COLO668 (cell line): ENCODE measurements at regions not wholly inside any gene's neighbourhood (a gene's known extent, or its start where the extent isn't known, plus 50 kb on each side); places are given as distances from the start of the nearest gene placed in this dataset.
"Not testable (repeated sequence)": the region's sequence is repeated elsewhere in the genome, so short reads cannot be mapped to it uniquely, and the experiment has no call there.

Source experiments
- DNase-seq: peaks from one replicate; lab custom pipeline; 2025; ENCODE audit not compliant: unreplicated experiment; lab: John Stamatoyannopoulos, UW

DNA sequence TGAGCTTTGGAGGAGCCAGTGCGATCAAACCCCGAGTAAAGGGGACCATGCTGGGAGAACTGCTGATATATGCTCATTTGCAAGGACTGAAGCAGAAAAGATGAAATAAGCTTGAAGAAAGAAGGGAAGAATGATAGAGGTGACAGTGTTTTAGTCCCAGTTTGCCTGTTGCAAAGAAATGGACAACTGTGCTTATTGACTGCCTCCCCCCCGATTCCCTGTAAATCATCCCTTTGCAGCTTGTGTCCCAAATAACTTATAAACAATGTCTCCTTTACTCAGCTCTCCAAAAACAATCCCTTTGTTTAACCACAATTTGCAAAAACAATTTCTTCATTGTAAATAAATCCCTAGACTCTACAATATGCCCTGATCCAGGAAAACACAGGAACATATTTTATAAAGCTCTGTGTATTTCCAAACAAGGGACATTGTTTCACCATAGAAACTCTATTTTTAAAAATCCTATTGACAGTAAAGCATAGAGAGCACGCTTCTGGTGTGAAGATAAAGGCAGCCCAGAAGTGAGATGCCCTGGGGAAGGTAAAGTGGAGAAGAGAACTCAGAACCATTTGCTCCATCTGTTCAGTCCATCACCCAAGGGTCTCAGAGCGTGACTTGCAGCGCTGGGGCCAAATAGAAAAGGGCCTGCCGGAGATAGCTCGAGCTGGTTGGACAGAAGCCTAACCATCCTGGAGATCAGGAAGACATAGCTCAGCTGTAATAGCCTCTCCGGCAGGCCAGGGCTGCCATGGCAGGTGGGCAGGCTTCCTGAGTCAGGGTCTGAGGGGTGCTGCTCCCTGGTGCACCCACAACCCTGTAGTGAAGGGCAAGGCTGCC lies 280.5 kb downstream of the WDR11 start:
- no peak for DNase-seq

DNA sequence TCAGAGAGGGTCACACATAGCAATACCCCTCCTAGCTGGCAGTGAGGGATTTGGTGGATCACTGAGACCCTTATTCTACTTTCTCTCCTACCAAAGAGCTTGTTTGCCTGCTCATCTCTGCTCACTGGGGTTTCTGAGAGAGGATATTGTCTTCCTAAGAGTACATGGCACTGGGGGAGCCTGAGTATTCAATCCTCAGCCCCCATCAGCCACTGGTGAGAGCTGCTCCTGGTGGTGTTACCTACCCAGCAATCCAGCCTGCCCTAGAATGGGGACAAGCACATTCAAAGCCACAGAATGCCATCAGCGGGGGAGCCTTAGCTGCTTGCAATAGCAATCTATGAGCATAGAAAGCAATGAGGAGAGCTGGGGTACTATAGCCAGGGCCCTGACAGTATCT lies 281.1 kb downstream of the WDR11 start:
- DNase-seq, result no peak

DNA sequence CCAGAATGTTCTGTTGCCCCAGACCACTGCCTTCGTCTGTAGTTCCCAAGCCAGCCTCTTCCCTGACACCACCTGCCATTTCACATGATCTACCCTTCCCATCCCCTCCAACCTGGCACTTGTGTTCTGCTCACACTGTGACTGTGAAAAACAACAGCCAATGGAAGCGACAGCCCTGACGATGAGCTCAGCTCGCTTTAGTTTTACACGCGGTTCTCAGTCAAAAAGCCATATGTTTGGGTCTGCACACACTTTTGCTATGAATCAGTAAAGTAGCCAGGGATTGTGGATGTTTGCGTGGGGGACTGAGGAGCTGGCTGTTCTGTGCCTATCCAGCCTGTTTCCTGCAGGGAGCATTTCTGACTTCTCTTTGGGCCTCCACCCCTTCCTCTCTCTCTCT lies 282.7 kb downstream of the WDR11 start:
- no peak for DNase-seq

DNA sequence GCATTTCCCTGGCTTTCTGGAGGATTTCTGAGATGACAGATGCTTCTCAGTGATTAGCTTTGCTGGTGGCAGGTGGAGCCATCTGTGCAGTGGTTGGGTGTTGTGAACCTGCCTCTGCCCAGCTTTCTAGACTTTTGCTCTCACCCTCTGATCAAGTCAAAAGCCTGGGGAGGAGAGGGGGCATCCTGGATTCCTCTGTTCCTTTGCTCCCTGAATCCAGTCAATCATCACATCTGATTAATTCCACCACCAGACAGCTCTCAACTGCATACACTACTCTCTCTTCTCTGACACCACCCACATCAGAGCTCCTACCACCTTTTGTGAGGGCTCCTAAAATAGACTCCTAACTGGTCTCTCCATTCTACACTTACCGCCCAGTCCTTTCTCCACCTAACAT lies 283.5 kb downstream of the WDR11 start:
- DNase-seq, result no peak

DNA sequence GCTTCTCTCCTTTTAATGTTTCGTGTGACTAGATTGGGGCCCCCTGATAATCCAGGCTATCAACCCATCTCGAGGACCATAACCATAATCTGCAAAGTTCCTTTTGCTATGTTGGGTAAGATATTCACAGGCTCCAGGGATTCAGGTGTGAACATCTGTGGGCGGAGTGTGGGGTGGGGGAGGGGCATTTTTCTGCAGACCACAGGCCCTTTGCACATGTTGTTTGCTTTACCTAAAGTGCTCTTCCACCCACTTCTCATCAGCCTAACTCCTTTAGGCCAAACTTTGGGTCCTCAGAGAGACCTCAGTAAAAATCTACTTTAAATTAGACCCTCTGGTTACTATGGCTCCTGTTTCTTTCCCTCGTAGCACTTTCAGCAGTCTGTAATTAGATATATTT lies 284.4 kb downstream of the WDR11 start:
- DNase-seq, result no peak

DNA sequence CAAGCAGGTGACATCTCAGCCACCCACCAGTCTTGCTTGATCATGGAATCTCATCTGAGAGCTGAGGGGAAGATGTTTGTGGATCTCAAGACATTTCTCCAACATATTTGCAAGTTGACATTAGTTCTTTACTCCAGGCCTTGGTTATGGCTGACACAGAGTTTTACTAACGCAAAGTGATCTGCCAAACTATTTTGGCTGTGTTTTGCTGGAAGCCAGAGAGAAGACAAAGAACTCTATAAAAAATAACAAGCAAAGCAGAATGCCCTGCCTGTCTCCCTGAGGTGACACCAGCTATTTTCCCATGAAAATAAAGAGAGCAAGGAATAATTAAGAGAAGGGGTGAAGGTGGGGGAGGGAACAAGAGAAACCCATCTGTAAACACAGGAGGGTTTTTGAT lies 286.4 kb downstream of the WDR11 start:
- no peak for DNase-seq

DNA sequence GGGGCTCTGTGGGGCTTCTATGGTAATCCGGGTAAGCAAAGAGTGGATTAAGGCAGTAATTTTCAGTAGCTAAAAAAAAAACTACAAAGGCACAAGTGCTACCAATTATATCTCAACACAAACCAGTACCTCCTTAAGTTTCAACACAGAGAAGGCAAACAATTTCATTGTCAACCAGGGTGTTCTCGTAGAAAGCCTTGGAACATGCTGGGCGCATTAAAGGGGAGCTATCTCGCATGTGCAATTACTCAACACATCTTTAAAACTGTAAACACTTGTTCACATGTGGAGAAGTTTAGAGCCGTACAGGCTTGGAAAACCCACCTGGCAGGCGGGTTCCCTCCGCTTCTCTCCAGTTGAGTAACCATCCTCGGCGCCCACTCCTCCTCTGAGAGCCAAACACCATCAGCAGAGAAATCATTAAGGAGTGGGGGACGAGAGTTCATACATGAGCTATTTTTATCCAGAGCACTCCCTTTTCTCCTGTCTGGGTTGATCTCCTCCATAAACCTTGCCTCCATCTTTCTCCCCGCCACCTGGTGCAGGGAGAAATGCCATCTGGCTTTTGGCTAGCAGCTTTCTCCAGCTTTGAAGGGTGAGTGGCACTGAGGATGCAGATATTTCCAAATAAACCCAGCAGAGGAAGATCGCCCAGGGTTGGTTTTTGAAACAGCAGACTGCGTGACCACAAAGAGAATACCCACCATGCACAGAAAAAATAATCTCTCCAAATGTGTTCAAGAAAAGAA lies 287.1 kb downstream of the WDR11 start:
- DNase-seq, result no peak

DNA sequence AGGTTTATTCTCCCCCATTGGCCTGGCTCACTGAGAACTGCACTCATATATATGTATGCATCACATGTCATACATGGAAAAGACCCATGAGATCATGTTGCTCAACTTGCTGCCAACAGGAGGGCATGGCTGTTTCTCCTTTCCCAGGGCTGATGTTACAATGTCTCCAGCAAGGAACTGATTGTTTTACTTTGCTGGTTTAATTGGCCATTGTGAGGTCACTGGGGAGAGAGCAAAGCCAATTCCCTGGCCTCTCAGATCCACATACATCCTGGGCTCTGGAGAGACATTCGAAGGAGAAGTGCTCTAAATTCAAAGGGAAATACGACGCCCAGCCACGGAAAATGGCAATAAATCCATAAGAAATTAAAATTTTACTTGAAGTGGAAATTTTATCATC lies 287.8 kb downstream of the WDR11 start:
- DNase-seq, result no peak

DNA sequence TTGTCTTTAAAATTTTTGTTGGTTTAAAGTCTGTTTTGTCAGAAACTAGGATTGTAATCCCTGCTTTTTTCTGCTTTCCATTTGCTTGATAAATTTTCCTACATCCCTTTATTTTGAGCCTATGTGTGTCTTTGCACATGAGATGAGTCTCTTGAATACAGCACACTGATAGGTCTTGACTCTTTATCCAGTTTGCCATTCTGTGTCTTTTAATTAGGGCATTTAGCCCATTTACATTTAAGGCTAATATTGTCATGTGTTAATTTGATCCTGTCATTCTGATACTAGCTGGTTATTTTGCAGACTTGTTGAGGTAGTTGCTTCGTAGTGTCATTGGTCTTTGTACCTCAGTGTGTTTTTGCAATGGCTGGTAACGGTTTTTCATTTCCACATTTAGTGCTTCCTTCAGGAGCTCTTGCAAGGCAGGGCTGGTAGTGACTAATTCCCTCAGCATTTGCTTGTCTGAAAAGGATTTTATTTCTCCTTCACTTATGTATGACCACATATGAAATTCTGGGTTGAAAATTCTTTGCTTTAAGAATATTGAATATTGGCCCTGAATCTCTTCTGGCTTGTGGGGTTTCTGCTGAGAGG lies 294.7 kb downstream of the WDR11 start:
- DNase-seq, result not testable (repeated sequence)

DNA sequence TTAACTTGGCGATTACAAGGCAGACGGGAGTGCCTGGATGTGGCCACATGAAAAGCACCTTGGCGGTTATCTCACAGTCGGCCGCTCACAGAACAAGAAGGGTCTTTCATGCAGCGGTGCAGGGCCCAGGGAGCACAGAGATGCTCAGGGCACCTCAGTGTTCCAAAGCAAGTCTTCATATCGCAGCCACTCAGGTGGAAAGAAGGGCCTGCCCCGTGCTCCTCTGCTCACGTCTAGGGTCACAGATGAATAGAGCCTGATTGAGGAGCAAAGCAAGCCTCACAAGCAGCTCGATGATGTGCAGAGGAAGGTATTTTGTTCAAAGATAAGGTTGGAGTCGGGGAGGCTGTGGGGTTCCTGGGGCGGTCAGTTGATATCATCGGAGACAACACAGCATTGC lies 297.8 kb downstream of the WDR11 start:
- no peak for DNase-seq

DNA sequence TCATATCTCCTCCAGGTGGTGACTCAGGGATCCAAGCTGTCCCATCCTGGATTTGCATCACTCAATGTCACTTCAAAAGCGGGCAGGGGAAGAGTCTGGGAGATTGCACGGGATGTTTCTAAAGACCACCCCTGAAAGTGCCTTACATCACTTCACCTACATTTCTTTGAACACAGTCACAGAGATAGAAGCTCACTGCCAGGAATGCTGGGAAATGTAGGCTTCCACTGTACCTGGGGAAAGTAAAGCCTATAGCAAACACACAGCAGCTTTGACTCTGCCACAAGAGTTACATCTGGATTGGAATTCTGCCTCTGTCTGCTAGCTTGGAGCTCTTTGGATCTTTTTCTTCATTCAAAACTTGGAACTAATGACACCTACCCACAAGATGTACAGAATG lies 300.9 kb downstream of the WDR11 start:
- no peak for DNase-seq

DNA sequence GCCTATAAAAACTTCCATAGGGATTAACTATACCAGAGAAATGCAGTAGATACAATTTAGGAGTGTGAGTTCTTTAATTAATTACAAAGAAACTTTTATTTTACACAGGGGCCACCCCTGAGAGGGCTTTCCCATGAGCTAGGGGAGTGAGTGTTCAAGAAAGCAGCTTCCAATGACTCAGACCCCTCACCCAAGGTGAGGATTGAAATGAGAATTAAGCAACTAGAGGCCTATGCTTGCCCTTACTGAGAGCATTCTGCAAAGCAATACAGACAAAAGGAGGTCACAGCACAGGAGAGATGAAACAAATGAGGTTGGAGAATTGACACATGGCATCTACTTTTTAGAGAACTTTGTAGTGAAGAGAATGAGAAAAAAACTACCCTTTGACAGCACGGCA lies 301.8 kb downstream of the WDR11 start:
- no peak for DNase-seq

DNA sequence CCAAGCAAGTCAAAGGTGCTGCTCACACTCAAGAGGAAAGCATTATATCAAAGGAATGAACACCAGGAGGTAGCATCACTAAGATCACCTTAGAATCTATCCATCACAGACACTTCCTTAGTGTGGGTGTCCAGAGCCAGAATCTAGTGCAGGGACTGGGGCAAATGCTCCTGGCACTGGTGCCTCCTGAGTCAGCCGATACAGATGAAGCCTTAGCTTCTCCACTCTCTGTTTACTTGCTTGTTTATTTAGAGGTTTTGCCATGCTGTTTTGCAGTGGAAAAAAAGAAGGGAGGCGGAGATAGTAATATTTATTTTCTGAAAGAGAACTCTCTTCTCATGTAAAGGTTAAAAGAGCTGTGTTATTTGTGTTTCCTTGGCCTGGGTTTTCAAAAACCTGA lies 303.1 kb downstream of the WDR11 start:
- no peak for DNase-seq

DNA sequence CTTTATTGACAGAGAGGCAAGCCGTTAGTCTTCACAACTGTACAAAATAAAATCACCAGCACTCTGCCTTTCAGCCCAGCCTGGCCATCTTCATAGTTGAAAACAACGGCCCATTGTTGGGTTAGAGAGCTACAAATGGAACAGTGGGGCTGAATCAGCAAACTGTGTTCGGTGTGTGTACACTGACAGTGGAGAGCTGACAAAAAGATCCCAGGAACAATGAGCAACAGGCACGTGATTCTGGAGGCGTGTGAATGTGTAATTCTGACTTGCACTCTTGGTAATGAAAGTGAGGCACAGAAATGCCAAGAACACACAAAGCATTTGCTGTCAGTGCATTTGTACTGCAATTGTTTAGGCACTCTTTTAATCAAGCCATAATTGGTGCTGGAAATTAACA lies 303.7 kb downstream of the WDR11 start:
- DNase-seq, result peak; percentile 4

DNA sequence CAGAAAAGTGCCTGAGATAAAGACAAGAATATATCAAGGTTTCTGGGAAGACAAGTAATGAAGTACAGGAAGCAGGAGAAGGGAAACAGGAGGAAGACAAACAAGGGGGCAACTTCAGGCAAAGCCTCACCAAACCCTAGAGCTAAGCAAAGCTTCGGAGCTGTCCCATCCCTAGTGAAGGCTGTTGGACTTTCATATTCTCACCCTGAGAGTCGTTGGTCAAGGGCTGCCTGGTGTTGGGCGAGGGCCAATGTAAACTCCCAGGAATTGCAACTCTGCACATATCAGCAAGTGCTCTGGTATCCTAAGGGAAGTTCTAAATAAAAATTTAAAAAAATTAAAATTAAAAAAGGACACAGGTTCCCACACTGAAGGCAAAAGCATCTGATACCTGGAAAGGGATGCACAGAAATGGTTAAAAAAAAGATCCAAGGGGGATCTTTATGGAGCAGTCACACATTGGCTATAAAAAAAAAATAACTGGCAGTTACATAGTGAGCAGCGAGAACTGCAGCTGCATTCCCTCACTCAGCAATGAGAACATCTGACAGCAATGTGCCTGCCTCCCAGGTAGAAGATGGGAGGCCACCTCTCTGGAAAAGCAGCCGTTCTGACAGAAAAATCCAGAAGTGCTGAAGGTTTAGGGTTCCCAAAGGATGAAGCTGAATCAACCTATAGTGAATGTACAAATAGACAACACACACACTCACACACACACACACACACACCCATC lies 304.7 kb downstream of the WDR11 start:
- no peak for DNase-seq

DNA sequence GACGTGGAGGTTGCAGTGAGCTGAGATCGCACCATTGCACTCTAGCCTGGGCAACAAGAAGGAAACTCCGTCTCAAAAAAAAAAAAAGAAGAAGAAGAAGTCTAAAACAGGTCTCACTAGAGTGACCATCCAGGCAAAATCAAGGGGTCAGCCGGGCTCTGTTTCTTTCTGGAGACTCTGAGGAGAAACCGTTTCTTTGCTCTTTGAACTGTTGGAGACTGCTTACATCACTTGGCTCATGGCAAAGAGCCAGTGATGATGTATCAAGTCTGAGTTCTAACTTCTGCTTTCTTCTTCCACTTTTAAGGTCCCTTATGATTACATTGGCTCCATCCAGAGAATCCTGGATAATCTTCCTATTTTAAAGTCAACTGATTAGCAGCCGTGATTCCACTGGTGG lies 306.8 kb downstream of the WDR11 start:
- DNase-seq, result no peak

DNA sequence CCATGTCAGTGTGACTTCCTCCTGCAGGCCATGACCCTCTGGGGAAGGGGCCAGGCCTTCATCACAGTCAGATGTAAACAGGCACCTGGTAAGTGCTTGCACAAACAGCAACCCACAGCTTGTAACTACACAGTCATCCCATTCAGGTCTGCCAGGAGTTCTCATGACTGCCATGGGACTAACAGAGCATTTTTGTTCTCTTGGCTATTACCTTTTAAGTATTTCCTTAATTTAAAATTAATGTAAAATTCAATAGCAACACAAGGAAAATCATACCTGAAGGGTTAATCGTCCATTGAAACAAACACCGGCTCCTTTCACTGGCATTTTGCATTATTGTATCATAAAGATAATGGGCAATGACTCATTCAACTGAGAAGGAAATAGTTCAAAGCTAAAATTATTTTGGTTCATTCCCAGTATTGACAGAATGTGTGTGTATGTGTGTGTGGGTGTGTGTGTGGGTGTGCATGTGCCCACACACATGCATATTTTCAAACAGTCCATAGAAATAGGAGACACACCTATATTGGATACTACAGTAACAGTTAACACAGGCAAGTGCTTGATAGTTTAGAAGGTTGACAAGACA lies 307.9 kb downstream of the WDR11 start:
- DNase-seq, result peak; percentile 42

DNA sequence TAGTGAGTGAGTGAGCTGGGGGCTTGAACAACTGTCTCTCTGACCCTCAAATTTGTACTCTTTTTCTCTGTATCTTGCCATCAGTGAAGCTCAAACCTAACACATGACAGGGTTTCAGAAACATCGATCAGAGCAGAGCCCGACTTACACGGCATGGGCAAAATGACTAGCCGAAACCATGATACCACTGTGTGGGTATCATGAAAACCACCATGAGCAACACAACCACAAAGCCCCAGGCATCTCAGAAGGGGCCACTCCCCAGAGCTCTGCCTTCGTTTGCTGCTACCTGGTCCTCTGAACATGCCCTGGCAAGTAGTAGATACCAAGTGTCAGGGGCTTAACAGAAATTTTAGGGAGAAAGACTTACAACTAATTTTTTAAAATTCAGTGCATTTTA lies 308.5 kb downstream of the WDR11 start:
- no peak for DNase-seq

DNA sequence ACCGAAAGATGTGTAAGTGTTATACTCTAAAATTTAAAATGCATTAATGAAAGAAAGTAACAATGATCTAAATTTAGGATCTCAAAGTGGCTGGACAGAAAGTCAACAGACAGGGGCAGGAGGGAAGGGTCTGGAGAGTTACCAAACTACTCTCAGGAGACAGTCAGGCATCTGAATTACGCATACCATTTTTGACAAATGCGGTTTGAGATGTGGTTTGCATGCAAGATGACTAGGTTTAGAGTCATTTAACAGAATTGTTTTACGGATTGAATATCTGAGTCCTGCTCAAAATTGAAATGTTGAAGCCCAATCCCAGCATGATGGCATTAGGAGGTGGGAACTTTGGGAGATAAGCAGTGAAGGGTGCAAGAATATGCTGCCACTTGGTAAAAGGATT lies 314.1 kb downstream of the WDR11 start:
- no peak for DNase-seq

DNA sequence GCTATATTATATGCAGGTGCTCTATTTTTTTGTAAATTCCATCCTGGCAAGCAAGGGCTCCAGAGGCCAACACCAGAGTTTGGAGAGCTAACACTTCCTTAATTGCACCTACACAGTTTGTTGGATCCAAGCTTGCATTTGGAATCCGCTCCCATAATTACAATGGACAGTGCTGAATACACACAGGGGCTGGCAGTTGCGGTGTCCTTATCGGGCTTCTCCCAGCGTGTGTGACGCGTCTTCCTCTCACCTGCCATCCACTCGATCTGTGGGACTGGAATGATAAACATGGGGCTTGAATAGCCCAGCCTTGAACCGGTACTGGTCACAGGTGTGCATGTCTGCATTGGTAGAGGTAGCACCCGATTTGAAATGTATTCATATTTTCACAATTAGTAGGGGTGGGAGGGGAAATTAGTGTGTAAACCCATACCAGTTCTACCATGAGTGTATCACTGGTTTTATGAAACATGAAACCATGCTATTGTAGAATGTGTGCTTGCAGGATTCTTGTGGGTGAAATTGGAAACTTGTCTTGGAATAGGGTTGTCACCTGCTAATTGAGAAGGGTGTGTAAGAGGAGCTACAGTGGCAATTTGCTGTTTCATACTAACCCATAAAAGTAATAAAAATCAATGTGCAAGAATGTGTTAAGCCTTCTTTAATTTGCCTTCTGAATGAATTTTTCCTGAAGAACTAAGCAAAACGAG lies 316.5 kb downstream of the WDR11 start:
- DNase-seq, result peak; percentile 77
